ENCODE measurements at regions not wholly inside any gene's neighbourhood (a gene's known extent, or its start where the extent isn't known, plus 50 kb on each side); places are given as distances from the start of the nearest gene placed in this dataset.

DNA sequence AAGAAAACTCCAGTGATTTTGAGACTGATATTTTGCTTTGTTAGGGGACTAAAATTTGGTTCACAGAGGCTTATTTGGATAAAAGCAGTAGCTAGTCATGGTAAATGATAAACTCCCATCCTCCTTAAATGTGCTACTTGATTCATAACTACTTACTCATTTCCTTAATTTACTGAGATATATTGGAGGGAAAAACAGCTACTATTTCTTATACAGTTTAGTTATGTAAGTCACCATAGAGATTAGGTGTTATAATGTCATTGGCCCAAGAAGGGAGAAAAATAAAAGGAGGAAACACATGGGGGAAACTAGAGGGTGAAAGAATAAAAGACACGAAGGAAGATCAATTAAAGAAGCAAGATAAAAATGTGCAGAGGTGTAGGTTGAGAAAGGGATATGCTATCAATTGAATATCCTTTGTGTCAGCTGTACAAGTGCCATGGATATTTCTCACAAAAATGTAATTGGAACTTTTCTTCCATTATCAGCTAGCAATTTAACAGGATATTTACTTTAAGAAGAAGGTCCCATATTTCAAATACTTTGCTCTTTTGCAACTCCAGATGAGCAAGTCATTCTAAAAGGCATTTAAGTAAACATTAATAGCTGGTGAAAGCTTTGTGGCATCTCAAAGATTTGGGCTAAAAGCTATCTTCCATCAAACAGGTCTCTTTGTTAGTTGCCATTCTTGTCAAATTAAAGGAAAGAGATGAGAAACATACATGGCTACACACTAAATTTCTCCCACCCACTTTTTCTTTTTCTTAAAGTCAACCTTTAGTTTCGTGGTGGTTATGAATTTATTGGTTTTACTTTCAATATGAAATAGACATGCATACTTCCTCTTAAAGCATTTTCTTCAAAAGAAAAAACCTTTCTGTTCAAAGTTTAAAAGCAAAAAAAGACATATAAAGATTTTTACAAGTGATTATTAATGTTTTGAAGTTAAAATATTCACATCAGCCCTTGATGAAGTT lies 439.5 kb downstream of the CCER1 start:
- Histone ChIP-seq H3K9me3 (no peaks in the 10 kb centered on the region), H3K4me3 (no peak overlapping the region), H3K4me1 (ENCODE audit: low read depth) (no peaks in the 10 kb centered on the region), H3K36me3 (ENCODE audit: low read depth) (no peaks in the 10 kb centered on the region)
- DNase-seq: no peak
- ATAC-seq: no peak
- intact Hi-C loops (cut with DNase I, micrococcal nuclease): no loop called here
- TF ChIP-seq, protein P1, sequence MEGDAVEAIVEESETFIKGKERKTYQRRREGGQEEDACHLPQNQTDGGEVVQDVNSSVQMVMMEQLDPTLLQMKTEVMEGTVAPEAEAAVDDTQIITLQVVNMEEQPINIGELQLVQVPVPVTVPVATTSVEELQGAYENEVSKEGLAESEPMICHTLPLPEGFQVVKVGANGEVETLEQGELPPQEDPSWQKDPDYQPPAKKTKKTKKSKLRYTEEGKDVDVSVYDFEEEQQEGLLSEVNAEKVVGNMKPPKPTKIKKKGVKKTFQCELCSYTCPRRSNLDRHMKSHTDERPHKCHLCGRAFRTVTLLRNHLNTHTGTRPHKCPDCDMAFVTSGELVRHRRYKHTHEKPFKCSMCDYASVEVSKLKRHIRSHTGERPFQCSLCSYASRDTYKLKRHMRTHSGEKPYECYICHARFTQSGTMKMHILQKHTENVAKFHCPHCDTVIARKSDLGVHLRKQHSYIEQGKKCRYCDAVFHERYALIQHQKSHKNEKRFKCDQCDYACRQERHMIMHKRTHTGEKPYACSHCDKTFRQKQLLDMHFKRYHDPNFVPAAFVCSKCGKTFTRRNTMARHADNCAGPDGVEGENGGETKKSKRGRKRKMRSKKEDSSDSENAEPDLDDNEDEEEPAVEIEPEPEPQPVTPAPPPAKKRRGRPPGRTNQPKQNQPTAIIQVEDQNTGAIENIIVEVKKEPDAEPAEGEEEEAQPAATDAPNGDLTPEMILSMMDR (IDR thresholded peaks at IDR 0.05): no peak

DNA sequence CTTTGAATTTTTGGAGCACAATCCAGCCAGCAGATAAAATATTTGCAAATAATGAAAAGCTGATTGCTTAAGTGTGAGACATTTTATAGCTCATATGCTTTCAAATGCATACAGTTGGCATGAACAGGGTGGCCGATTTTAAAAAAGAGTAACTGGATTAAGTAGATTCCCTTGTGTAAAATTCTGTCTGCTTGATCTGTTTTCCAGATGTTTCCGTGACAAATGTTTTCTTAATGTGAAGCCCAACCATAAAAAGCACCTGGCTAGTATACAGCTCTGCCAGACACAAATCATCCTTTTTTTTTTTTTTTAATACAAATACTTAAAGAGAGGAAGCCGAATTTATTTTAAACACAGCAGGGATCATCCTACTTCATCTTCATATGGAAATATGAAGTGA lies 440.7 kb downstream of the CCER1 start:
- ATAC-seq (no peak), DNase-seq (no peak)
- intact Hi-C loops (cut with DNase I, micrococcal nuclease): no loop called here
- H3K4me1 ChIP-seq (ENCODE audit: low read depth): no peaks in the 10 kb centered on the region
- H3K36me3 ChIP-seq (ENCODE audit: low read depth): no peaks in the 10 kb centered on the region
- H3K9me3 ChIP-seq: no peaks in the 10 kb centered on the region
- no peak overlapping the region for H3K4me3 ChIP-seq
- TF ChIP-seq, protein P1 (IDR thresholded peaks at IDR 0.05): no peak

DNA sequence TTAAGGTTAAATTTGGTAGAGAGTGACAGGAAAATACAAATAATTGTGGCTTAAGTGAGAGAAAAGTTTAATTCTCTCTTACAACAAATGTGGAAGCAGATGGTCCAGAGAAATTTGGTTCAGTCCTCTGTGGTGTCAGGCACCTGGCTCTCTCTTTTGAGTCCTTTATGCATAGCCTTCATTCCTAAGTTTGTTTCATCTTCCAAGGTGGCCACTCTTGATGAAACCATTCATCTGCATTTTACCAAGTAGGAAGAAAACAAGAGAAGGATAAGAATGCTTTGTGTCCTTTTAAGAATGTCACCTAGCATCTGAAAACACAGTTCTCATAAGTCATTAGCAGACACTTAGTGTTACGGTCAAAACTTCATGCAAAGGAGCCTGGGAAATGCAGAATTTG lies 442.5 kb downstream of the CCER1 start:
- intact Hi-C loops (cut with DNase I, micrococcal nuclease): no loop called here
- no peak for ATAC-seq
- H3K9me3 ChIP-seq: no peaks in the 10 kb centered on the region
- no peaks in the 10 kb centered on the region for H3K36me3 ChIP-seq (ENCODE audit: low read depth)
- TF ChIP-seq, protein P1 (IDR thresholded peaks at IDR 0.05): no peak
- no peaks in the 10 kb centered on the region for H3K4me1 ChIP-seq (ENCODE audit: low read depth)
- H3K4me3 ChIP-seq: no peak overlapping the region
- no peak for DNase-seq

DNA sequence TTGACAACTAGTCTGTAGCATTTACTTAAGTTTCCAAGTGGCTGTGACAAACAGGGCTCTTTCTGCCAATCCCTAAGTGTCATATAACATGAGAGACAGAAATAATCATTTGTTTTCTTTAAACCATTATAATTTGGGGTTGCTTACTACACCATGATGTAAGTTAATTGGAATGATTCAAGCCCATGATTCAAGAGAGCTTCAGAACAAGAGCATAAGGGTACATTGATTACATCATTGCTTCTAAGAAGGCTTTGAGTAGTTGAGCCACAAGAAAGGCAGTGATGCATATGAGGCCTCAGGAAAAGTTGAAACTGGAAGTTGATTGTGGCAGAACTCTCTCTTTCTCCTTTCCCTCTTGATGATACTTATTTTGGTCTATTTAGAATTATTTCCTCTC lies 444.0 kb downstream of the CCER1 start:
- DNase-seq (no peak), ATAC-seq (no peak)
- Histone ChIP-seq H3K4me3 (no peak overlapping the region), H3K4me1 (ENCODE audit: low read depth) (no peaks in the 10 kb centered on the region), H3K9me3 (no peaks in the 10 kb centered on the region), H3K36me3 (ENCODE audit: low read depth) (no peaks in the 10 kb centered on the region)
- TF ChIP-seq, protein P1 (IDR thresholded peaks at IDR 0.05): no peak
- intact Hi-C loops (cut with DNase I, micrococcal nuclease): no loop called here

DNA sequence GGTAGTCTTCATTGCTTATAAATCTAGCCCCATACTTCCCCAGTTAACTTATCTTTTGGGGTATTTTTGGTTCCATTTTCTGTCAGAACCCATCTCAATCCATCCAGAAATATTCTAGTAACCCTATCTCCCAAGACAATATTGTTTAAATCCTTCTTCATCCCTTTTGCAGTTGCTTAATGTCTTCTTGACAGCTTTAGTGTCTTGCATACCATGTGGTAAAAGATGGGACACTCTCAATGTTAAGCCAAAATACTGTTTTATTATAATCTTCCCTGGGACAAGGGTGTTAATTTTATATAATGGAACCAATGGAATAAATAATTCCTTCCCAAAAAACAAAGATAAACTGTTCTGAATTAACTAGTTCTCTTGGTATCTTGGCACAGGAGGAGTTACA lies 450.2 kb downstream of the CCER1 start:
- intact Hi-C loops (cut with DNase I, micrococcal nuclease): no loop called here
- Histone ChIP-seq H3K36me3 (ENCODE audit: low read depth) (no peaks in the 10 kb centered on the region), H3K4me1 (ENCODE audit: low read depth) (no peaks in the 10 kb centered on the region), H3K9me3 (no peaks in the 10 kb centered on the region), H3K4me3 (no peak overlapping the region)
- DNase-seq (no peak), ATAC-seq (no peak)
- TF ChIP-seq, protein P1 (IDR thresholded peaks at IDR 0.05): no peak

All from mucosa of descending colon (tissue), 3 donors.